Stimulated activated CD4-positive, alpha-beta T cell treated with anti-CD3 and anti-CD28 coated beads, Interleukin-4, amount 100 ng/mL, for 4 hours (primary cell): ENCODE measurements at regions not wholly inside any gene's neighbourhood (a gene's known extent, or its start where the extent isn't known, plus 50 kb on each side); places are given as distances from the start of the nearest gene placed in this dataset.

Experiments
- DNase-seq, 2 experiments: peaks; one replicate each; pipeline ENCODE4 v3.0.0-alpha.2; 2020

DNA sequence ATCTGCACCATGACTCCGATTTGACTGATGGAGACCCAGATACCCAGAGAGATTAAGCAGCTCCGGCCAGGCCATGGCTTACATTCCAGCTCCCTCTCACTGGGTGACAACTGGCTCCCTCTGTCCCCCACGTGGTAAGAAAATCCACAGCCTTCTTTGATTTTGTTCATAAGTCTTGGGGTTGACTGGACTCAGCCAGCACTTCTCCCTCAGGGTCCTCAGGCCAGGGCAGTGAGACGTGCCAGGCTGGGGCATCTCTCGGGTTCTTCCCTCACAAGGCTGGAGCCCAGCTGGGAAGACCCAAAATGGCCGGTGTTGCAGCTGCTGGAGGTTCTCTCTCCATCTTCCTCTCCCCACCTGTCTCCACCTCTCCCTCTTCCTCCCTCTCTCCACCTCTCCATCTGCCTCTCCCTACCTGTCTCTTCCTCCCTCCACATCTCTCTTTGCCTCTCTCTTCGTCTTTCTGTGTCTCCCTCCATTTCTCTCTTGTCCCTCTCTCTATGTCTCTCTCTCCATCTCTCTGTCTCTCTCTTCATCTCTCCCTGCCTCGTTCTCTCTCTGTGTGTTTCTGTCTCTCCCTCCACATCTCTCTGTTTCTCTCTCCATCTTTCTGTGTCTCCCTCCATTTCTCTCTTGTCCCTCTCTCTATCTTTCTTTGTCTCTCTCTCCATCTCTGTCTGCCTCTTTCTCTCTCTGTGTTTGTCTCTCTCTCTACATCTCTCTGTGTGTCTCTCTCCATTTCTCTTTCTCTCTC lies 105.3 kb downstream of the FOXL1 start:
- DNase-seq: no peak

DNA sequence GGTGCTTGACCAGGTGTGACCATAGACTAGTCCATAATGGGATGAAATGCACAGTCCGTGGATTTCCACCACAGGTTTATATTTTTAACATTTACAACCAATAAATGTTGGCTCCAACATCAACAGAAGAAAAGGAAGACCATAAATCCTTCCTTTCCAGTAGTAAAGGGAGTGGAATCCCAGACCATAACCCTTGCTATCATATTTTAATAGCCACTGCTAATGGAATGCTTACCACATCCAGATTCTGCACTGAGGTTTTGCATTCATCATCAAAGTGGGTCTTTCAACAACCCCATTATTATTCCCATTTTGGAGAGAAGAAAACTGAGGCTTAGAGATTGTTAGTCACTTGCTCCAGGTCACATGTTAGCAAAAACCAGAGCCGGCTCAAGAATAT lies 106.7 kb downstream of the FOXL1 start:
- DNase-seq: no peak

DNA sequence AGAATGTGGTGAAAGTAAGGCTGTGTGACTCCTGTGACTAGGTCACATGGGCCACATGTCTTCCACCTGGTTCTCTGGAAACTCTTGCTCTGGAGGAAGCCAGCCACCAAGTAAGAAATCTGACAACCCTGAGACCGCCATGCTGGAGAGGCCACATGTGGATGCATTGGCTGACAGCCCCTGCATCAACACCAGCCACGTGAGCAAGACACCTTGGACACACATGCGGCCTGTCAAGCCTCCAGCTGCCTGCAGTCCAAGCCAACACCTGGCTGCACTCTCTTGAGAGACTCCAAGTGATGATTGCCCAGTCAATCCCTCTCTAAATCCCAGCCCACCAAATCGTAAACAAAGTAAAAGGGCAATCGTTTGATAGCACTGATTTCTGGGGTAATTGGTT lies 112.6 kb downstream of the FOXL1 start:
- no peak for DNase-seq

DNA sequence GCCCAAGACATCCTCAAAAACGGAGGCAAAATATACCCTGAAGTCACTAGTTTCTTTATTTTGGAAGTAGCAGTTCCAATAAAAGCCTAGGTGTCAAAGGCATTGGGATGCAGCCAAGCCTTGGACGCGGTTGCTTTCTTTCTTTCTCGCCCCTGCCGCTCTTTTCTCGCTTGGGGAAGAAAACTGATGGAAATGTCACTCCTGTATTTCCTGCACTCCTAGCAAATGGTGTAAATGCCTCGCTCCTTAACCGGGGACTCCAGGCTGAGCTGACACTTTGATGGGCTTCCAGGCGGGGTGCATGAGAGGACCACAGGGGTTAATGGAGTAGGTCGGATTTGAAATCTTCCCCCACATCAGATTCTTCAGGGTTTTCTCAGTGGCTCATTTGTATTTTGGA lies 114.1 kb downstream of the FOXL1 start:
- no peak for DNase-seq

DNA sequence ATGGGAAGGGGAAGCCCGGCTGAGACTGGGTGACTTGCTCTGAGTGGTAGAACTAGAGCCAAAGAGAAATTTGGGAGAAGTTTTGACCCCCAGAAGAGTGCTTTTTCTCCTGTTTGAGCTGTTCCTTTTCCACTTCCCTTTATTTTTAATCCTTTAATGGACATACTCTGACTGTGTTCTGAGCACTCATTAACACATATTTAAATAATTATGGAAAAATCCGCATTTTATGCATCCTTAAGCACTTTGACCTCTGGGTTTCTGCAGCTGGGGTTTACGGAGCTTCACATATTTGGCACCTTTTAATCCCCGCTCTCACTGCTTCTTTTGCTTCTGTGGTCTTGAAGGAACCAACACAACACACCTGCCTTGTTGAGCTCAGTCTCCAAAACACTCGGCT lies 114.7 kb downstream of the FOXL1 start:
- DNase-seq: no peak

DNA sequence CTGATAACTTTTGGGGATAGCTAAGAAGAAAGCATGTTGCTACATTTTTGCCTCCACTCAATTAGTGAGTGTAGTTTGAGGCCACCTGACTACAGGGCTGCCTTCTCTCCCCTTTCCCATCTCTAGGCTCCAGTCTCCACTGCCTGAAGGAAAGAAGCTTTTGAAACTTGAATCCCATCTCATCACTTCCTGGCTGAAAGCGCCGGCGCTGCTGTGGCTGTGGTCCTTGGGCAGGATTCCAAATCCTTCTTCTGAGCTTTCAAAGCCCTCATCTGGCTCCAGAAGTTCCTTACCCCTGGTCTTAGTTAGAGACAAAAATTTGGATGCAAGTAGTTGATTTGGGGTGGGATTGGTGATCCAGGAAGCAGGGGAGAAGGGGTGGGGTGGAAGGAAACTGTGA lies 119.4 kb downstream of the FOXL1 start:
- no peak for DNase-seq

DNA sequence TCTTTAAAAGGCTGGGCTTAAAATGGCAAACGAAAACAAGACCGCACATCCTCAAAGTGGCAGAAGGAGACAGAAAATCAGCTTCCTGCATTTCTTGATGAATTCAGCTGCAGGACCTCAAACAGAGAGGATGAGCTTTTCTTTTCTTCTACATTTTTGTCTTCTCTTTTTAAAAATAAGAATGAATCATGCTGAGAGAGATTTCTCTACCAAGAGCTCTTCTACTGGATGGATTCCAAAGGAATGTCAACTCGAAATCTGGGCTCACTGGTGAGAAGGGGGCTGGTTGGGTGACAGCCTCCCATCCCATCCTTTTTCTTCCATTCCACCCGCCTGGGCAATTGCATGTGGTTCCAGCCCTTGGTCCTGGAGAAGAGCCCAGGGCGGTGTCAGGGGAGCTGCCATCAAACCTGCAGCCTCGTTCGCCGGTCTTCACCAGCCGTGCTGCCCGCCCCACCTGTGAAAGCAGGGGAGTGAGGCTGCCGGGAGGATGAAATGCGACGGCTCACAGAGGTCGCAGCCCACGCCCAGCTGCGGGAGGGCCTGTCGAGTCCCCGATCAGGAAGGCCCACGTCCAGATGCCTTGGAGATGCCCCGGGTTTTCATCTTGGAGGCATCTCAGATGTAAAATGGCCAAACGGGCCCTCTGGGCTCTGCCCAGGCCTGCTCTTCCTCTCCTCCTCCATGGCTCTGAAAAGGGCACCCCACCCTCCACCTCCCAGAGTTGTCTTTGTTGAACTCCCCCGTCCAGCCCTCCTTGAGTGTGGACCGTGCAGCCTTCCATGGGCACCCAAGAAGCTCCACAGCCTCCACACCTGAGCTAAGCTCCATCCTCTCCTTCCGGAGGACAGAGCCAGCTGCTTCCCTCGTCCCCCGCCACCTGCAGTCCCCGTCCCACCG lies 121.9 kb downstream of the FOXL1 start:
- DNase-seq: no peak

DNA sequence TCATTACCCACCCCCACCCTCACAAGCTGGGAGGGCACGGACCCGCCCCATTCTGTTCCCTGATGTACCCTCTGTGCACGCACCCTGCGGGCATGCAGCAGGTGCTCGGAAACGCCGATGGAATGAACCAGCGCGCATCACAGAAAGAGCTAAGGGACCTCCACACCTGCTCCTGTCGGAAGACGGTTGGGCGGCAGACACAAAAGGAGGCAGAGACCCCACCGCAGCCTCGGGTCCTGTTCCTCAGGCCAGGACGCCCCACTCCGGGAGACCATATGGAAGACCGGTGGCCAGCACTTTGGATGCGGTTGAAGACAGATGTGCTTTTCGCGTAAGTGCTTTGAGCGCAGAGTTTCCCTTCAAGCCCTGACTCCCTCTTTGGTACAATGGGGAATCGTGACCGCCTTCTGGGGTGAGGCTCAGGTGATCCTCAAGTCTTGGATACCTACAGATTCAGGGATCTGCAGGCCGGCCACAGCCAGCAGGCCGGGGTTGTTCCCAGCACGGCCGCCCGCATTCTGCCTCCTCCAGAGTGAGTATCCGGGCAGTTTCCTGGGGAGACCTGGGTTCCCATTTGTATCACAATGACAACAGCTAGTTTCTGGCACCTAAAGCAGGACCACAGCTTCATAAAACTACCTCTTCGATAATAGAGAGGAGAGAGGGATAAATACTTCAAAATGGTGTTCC lies 123.1 kb downstream of the FOXL1 start:
- no peak for DNase-seq

DNA sequence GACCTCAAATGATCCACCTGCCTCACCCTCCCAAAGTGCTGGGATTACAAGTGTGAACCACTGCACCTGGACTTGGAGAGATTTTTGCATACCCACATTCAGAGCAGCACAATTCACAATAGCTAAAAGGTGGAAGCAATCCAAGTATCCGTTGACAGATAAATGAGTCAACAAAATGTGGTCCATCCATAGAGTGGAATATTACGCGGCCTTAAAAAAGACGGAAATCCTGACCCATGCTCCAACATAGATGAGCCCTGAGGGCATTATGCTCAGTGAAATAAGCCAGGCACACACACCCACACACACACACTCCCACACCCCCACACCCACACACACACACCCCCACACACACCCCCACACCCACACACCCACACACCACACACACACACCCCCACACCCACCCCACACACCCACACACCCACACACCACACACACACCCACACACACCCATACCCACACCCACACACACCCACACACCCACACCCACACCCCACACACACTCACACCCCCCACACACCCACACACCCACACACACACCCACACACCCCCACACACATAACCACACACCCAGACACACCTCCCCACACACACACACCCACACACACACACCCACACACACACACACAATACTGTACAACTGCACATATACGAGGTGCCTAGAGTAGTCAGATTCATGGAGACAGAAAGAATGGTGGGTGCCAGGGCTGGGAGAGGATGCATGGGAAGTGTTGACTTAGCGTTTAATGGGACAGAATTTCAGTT lies 124.7 kb downstream of the FOXL1 start:
- DNase-seq: no peak

DNA sequence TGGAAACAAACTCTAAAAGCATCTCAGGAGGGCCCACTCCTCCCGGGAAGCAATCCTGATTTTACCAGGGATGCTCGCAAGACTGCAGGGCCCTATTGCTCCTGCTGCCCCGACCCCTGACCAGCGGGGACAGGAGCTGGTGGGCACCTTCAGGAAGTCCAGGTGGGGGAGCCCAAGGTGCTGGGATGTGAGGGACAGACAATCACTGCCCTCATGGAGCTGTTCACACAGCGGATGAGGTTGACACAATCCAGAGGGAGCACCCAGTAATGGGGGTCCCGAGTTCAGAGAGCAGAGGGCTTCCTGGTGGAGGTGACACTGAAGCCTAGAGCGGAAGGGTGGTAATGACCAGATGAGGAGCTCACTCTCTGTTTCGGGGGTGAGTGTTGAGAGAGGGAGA lies 126.2 kb downstream of the FOXL1 start:
- no peak for DNase-seq

DNA sequence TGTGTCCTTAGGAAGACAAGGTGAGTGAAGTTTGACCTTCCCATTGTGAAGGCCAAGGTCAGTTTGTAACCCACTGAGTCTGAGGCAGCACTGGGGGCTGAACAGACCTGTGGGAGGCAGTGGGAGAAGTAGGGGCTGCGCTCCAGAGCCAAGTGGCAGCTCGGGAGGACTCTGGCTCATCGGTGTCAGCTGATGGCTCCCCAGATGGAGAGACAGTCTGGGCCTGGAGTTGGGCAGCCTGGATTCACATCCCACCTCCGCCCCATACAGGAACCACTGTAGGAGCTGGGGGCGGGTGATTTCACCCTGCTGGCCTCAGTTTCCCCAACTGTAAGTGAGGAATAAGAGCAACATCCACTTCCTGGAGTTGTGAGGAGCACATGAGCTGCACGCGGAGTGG lies 128.4 kb downstream of the FOXL1 start:
- DNase-seq: no peak

DNA sequence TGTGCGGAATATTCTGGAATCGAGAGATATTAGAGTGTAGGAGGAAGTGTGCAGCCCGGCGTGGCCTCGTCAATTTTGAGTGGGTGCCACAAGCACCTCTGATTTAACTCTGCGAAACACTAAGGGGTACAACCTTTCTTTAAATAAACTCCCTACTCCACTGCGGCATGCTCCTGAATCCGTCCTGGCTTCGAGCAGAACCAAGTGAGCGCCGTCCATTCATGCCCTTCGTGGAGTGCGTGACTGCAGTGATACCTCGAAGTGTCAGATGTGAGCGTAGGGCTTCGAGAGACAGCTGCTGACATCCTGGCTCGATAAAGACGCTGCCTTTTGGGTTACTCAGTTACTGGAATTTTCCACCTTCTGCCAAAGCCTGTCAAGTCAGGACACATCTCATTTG lies 128.8 kb downstream of the FOXL1 start:
- DNase-seq: no peak

DNA sequence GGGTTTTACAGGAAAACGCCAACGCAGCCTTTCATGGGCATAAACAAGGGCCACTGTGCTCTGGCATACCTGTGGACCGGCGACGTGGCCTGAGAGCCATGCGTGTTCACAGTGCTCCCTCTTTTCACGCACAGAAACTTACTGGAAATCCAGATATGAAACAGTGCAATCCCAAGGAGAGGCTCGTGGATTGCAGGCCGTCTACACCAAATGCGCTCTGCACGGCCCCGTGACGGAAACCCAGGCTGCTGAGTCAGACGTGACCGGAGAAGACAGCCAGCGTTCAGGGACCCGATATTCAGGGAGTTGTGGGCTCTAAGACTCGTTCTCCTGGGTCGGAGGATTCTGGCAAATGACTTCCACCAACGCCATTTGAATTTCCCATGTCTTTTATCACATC lies 129.2 kb downstream of the FOXL1 start:
- DNase-seq: no peak

DNA sequence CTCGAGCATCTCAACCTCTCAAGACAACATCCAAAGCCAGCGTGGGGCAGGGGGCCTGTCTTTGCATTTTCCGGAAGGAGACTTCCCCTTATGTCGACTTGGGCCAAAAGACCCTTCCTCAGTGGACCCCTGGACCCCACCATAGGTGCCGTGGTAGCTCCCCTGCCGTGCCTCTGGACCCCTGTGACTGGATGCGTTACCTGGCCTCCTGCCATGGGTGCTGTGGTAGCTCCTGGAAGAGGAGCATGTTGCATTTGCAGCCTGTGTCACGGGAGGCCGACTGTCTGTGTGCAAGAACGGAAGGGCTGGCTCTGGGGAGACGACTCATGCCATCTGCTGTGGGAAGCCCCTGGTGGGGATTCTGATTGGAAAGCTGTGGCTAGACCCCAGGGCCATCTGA lies 130.1 kb downstream of the FOXL1 start:
- no peak for DNase-seq

DNA sequence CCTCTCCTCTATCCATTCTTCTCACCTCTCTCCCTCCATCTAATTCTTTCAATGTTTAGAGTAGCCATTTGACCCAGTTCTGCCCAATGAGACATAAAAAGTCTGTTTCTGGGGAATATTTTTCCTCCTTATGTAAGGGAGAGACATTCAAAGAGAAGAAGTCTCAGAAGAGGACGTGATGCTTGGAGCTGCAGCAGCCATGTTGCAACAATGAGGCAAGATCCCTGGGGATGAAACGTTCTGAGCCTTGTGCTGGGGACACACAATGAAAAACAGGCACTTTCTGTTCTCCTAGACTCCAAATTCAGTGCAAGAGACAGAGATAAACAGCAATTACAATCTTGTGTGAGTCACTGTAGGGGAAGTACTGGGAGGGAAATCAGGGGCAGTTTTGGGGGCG lies 130.8 kb downstream of the FOXL1 start:
- DNase-seq: no peak

DNA sequence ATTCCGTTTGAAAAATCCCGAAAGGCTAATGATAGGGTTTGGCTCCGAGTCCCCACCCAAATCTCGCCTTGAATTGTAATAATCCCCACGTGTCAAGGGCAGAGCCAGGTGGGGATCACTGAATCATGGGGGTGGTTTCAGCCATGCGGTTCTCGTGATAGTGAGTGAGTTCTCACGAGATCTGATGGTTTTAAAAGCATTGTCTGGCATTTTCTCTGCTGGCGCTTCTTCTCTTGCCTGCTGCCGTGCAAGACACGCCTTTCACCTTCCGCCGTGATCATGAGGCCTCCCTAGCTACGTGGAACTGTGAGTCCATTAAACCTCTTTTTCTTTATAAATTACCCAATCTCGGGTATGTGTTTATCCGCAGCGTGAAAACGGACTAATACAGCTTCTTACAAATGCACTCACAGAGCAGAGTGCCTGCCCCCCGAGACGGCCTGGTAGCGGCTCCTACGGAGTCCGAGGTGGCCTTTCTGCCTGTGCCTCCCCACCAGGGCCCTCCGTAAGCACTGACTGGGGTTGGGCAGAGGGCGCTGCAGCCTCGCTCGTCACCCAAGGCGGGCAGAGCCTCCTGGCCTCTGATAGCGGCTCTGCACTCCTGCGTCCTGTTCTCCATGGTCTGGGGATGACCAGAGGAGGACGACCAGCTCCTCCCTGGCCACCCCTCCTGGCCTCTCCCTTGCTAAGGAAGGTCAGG lies 131.7 kb downstream of the FOXL1 start:
- no peak for DNase-seq

DNA sequence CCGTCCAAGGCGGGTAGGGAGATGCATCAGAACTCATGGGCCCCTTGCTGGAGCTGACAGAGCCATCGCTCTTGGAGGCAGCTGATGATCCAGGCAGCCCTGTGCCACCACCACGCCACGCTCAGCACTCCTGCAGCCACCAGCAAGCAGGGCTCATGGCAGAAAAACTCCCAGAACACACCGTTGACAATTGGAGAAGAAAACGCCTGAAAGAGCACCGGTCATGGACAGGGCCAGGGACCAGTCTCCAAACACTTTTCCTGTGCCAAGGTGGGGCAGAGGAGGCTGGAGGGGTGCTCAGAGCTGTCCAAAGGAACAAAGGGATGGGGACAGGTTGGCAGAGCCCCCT lies 132.2 kb downstream of the FOXL1 start:
- DNase-seq: no peak

DNA sequence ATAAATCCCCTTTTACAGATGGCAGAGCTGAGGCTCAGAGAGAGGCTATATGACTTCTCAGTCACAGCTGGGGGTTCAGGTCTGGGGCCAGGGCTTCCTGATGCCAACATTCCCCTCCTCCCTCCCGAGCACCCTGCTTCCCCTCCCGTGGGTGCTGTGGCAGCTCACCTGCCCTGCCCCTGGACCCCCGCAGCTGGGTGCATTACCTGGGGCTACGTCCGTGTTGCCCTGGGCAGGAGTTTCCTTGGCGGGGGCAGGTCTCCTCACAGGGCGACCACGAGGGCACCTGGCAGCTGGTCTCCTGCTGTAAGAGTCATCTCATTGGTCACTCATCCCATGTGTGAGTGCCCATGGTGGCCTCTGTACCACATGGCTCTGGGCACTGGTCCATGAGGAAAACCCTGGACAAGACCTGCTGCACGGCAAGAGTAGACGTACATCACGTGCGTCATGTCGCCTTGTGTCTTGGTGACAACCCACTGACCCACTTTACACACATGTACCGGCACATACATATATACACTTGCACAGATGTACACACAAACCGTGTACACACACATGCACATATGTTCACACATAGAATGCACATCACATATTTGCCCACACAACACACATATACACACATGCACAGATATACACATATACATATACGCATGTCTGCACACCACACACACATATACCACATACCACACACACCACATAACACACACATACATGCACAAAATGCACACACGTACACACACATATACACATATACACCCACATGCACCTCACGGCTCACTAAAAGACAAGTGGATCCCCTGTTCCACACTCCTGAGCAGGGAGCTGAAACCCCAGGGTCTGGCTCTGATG lies 134.0 kb downstream of the FOXL1 start:
- no peak for DNase-seq

DNA sequence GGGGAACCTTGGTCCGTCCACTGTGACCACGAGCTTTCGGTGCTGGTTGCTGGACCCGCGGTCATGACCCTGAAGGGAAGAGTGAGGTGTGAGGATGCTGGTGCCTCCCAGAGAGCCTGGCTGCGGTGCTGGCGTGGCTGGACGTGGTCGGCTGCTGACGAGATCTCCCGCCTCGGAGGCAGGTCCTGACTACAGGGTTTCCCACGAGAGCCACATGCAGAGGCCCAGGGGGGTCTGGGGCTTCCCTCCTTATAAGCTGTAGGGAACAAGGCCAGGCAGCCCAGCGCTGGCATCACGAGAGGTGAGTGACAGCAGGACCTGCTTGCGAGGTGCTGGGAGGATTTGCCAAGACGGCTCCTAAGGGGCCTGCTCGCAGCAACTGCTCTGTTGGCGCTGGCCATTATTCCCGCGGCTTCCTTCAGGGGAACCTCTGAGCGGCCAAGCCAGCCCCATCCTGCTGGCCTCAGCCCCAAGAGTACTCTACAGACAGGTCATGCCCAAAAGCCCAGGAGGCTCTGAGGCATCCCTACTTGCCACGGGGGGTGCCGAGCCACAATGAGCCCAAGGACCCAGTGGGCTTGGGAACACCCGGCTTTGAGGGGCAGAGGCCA lies 134.8 kb downstream of the FOXL1 start:
- DNase-seq: no peak

DNA sequence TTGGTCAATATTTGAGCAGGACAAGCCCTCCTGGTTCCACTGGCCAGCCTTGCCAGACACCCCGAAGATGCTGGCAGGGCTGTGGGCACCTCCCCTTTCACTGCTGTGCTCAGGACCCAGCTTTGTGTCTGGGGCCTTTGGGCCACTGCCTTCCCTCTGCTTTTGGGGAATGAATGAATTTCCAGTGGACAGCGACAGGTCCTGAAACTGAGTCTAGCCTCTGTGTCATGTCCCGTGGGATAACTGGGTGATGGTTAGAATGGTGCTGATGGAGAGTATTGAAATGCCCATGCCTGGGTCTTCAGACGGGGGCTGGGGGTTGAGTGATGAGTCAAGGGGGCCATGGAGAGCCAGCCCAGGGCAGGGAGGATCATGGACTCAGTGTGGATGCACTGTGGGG lies 135.8 kb downstream of the FOXL1 start:
- DNase-seq: no peak

DNA sequence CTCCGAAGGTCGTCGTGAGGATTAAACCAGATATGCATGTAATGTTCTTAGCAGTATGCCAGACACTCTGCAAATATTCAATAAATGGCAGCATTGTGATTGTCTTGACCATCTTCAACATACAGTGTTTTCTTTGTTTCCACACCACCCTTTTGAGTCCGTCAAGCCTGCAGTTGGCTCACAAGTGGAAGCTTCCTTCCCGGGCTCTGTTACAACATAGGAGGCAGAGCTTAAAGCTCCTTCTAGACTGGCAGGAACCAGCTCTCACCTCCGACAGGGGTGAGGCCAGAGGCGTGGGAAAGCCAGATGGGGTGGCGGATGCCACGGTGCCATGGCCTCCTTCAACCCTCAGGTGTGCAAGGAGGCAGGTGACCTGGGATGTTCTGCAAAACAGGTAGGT lies 138.3 kb downstream of the FOXL1 start:
- no peak for DNase-seq
